ENCODE measurements at regions not wholly inside any gene's neighbourhood (a gene's known extent, or its start where the extent isn't known, plus 50 kb on each side); places are given as distances from the start of the nearest gene placed in this dataset.

GRCh38 chr1:90591355-90591969 lies 125.6 kb downstream of the BARHL2 start (continued):
- TF ChIP-seq ZBTB40 (IDR thresholded peaks at IDR 0.05) (no peak), ZBTB40 (CRISPR knock-in tag; IDR thresholded peaks at IDR 0.05) (no peak), ZNF441 (CRISPR knock-in tag; IDR thresholded peaks at IDR 0.05; ENCODE audit: borderline replicate concordance) (no peak), NFRKB (IDR thresholded peaks at IDR 0.05) (no peak)

- in situ Hi-C loops (cut with HindIII; ENCODE audit: extremely low pct_ligation_motif_present, low pct_unique_long_range_greater_than_20kb) (no loop called here), intact Hi-C loops (cut with micrococcal nuclease; ENCODE audit: unreplicated experiment) (loop anchor here (10.0 kb wide), 1 partner anchor 585 kb away; no protein-coding TSS in a partner anchor)
- DNase-seq (ENCODE audit: low spot score) (no peak), FAIRE-seq (no peak), ATAC-seq (no peak)
- CTCF ChIA-PET (ENCODE audit: low intra/inter-chr PET ratio, low total read pairs): no interaction called here
- POLR2A ChIA-PET: no interaction called here
- Histone ChIP-seq H3K4me3 (replicated peaks in 1 of 3; ENCODE audit: insufficient read depth in 1 of 3, low read depth in 2 of 3, low read length in 3 of 3) (no peak overlapping the region), H3K4me2 (ENCODE audit: low read depth, low read length) (no peak overlapping the region), H3K27ac (ENCODE audit: extremely low read length, insufficient read depth, low read length) (no peak overlapping the region), H3K9ac (ENCODE audit: insufficient read depth, low read depth, low read length) (no peak overlapping the region), H4K20me1 (ENCODE audit: insufficient read depth, low read length) (no peaks in the 10 kb centered on the region), H3K79me2 (ENCODE audit: insufficient read depth, low read length) (no peaks in the 10 kb centered on the region), H3K9me3 (ENCODE audit: low read length) (no peaks in the 10 kb centered on the region), H3K27me3 (ENCODE audit: control insufficient read depth in 1 of 2, insufficient read depth in 2 of 2, low read length in 2 of 2) (no peaks in the 10 kb centered on the region), H3K36me3 (replicated peaks in 1 of 2; ENCODE audit: control insufficient read depth in 1 of 2, insufficient read depth in 2 of 2, low read length in 2 of 2) (no peaks in the 10 kb centered on the region), H2AFZ (ENCODE audit: low read length) (no peak overlapping the region), H3K4me1 (ENCODE audit: insufficient read depth, low read length) (no peaks in the 10 kb centered on the region)
- BruUV-seq (replicated peaks): no TSS peak
- WGBS (ENCODE audit: low lambda C conversion rate): 0% methylated on average over 3 of the region's 3 CpGs
- TF ChIP-seq KDM3A (CRISPR knock-in tag; IDR thresholded peaks at IDR 0.05; ENCODE audit: low read depth): no peak
- no peak for TF ChIP-seq ZNF282 (IDR thresholded peaks at IDR 0.05; ENCODE audit: partially characterized antibody)
- no peak for TF ChIP-seq ZNF124 (CRISPR knock-in tag; IDR thresholded peaks at IDR 0.05)
- no peak for TF ChIP-seq ZNF766 (CRISPR knock-in tag; IDR thresholded peaks at IDR 0.05; ENCODE audit: borderline replicate concordance)
- no peak for TF ChIP-seq TFDP1 (CRISPR knock-in tag; IDR thresholded peaks at IDR 0.05; ENCODE audit: borderline replicate concordance)
- no peak for TF ChIP-seq NCOA5 (CRISPR knock-in tag; IDR thresholded peaks at IDR 0.05)
- no peak for TF ChIP-seq PCBP2 (optimal IDR thresholded peaks at IDR 0.05; ENCODE audit: low read depth, low read length, poor library complexity, severe bottlenecking)
- TF ChIP-seq ZFP91 (CRISPR knock-in tag; IDR thresholded peaks at IDR 0.05; ENCODE audit: borderline replicate concordance): no peak
Observed at GRCh38 chr1:90580176-90580575, 136.9 kb downstream of the BARHL2 start.

Measured in HepG2 (cell line).